ENCODE measurements at regions not wholly inside any gene's neighbourhood (a gene's known extent, or its start where the extent isn't known, plus 50 kb on each side); places are given as distances from the start of the nearest gene placed in this dataset.

GRCh38 chr6:12477616-12478015 lies 187.5 kb downstream of the EDN1 start:
- H3K79me1 ChIP-seq (ENCODE audit: insufficient read depth, low read depth, low read length, poor library complexity, severe bottlenecking): no peaks in the 10 kb centered on the region
- Mint-ChIP-seq H3K4me1 (peaks cover 20 to 35% of the 10 kb centered on the region in 2 experiments), H3K27me3 (ENCODE audit: low read depth) (no peaks in the 10 kb centered on the region), H3K27ac (no peak overlapping the region), H3K4me3 (no peak overlapping the region), H3K9me3 (no peaks in the 10 kb centered on the region), H3K36me3 (ENCODE audit: insufficient read depth in 1 of 3, low read depth in 3 of 3) (peaks cover 0 to 11% (median 0%) of the 10 kb centered on the region in 3 experiments; a peak in 1 of 7 replicates)
- no peak overlapping the region for H3K23ac ChIP-seq (ENCODE audit: insufficient read length, low read depth, low read length)
- H4K20me1 ChIP-seq (ENCODE audit: control insufficient read depth, insufficient read depth, insufficient read length): no peaks in the 10 kb centered on the region
- H3K27me3 ChIP-seq (ENCODE audit: insufficient read depth, low read length): no peaks in the 10 kb centered on the region
- H2BK20ac ChIP-seq (ENCODE audit: low read depth, low read length, poor library complexity, severe bottlenecking): no peak overlapping the region
- no peak overlapping the region for H3K27ac ChIP-seq (ENCODE audit: insufficient read length, low read depth, low read length)
- no peak overlapping the region for H4K5ac ChIP-seq (ENCODE audit: insufficient read length, low read depth, low read length)
- no peak overlapping the region for H2AFZ ChIP-seq (ENCODE audit: low read length)
- H3K4me1 ChIP-seq (ENCODE audit: insufficient read depth, low read length): peaks cover 3% of the 10 kb centered on the region; the same call in 1 of the 2 replicates
- H4K8ac ChIP-seq (replicated peaks; ENCODE audit: insufficient read length, low read depth, low read length): no peak overlapping the region
- no peak overlapping the region for H3K4ac ChIP-seq (ENCODE audit: low read depth, low read length)
- no peak overlapping the region for H2BK5ac ChIP-seq (ENCODE audit: insufficient read length, low read length)
- H3T11ph ChIP-seq (ENCODE audit: low read length): no peak overlapping the region
- H2BK12ac ChIP-seq (ENCODE audit: insufficient read length, low read depth, low read length): no peak overlapping the region
- no peak overlapping the region for H3K9ac ChIP-seq (ENCODE audit: extremely low read depth, insufficient read length, low read length)
- no peak for TF ChIP-seq CTCF (conservative IDR thresholded peaks at IDR 0.05)
- H4K91ac ChIP-seq (ENCODE audit: insufficient read length, low read depth, low read length): no peak overlapping the region
- H3K18ac ChIP-seq (ENCODE audit: insufficient read length, low read depth, low read length): no peak overlapping the region
- WGBS (ENCODE audit: extremely low coverage, insufficient read length, low lambda C conversion rate): no CpG with 5 or more reads among the region's 3 CpGs
- no peak for DNase-seq
- H2BK120ac ChIP-seq (ENCODE audit: low read depth, low read length, poor library complexity, severe bottlenecking): no peak overlapping the region
- H3K9me3 ChIP-seq (ENCODE audit: control insufficient read depth, low read depth, low read length): no peaks in the 10 kb centered on the region
- H2BK15ac ChIP-seq (ENCODE audit: low read depth, low read length): no peak overlapping the region
- no peak overlapping the region for H2AK5ac ChIP-seq (ENCODE audit: insufficient read length, low read length)
- H3K79me2 ChIP-seq (ENCODE audit: insufficient read depth, low read length): no peaks in the 10 kb centered on the region
- H3K56ac ChIP-seq (ENCODE audit: insufficient read length, low read depth, low read length): no peak overlapping the region
- no peak overlapping the region for H3K4me2 ChIP-seq (ENCODE audit: insufficient read depth, insufficient read length, low read length)
- no peaks in the 10 kb centered on the region for H3K23me2 ChIP-seq (ENCODE audit: insufficient read length, low read depth, low read length, poor library complexity, severe bottlenecking)
- H3K14ac ChIP-seq (ENCODE audit: insufficient read depth, low read length): no peak overlapping the region

Measured in H9 (cell line).